ENCODE measurements at regions not wholly inside any gene's neighbourhood (a gene's known extent, or its start where the extent isn't known, plus 50 kb on each side); places are given as distances from the start of the nearest gene placed in this dataset.

GRCh38 chr3:124557-125179, 71.9 kb upstream of the CHL1 start:
- TF ChIP-seq CTCF (IDR thresholded peaks at IDR 0.05; ENCODE audit: low read depth, low read length, poor library complexity, severe bottlenecking) = no peak
- no peak for TF ChIP-seq EZH2phosphoT487 (IDR thresholded peaks at IDR 0.05; ENCODE audit: borderline replicate concordance, low read length)
